ENCODE measurements at regions not wholly inside any gene's neighbourhood (a gene's known extent, or its start where the extent isn't known, plus 50 kb on each side); places are given as distances from the start of the nearest gene placed in this dataset.
"Not testable (repeated sequence)": the region's sequence is repeated elsewhere in the genome, so short reads cannot be mapped to it uniquely, and the experiment has no call there.

DNA sequence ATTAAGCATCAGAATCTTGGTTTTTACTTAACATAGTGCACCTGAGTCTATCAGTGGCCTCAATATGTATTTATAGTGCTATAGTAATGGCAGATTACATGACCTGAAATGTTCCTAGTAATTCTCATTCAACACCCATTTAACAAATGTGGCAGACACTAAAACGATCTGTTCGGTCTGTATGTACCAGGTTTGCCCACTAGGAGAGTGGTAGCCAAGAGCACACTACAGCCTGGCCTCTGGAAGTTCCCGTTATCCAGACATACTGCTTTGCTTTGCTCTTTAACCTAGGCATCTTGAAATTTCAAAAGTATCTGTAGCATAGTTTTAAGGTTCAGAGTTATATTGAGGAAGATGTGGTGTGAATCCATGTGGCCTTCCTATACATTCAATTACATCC is 395.7 kb upstream of the NRG3 start:
- no peak for DNase-seq

DNA sequence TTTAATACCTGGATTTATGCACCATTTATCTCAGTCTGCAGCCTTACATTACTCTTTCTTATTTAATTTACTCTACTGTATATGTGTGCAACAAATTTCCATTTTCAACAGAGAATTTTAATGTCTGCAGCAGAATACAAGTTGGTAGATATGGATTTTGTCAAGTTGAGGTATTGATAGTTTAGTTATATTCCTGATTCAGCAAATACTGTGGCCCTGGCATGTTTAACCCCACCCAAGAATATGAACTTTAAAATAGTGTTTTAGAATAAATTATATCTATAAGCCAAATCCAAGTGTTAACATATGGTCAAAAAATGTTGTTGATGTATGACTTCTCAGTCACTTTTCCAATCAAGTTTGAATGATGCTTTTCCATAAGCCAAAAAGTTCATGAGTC is 378.4 kb upstream of the NRG3 start:
- DNase-seq = no peak

- no peak for DNase-seq
Measured at GRCh38 chr10:81498011-81498551, 376.9 kb upstream of the NRG3 start.

DNA sequence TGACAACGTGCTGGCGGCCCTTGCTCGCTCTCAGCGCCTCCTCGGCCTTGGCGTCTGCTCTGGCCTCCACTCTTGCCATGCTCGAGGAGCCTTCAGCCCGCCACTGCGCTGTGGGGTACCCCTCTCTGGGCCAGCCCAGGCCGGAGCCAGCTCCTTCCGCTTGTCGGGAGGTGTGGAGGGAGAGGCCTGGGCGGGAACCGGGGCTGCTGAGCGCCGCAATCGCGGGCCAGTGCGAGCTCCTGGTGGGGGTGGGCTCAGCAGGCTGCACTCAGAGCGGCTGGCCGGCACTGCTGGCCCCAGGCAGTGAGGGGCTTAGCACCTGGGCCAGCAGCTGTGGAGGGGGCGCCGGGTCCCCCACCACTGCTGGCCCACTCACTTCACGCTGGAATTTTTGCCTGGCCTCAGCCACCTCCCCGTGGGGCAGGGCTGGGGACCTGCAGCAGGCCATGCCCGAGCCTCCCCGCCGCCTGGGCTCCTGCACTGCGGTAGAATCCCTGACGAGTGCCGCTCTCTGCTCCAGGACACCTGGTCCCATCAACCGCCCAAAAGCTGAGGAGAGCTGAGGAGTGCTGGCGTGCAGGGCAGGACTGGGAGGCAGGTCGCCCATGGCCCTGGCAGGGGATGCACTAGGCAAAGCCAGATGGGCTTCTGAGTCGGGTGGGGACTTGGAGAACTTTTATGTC is 372.2 kb upstream of the NRG3 start:
- DNase-seq = no peak

DNA sequence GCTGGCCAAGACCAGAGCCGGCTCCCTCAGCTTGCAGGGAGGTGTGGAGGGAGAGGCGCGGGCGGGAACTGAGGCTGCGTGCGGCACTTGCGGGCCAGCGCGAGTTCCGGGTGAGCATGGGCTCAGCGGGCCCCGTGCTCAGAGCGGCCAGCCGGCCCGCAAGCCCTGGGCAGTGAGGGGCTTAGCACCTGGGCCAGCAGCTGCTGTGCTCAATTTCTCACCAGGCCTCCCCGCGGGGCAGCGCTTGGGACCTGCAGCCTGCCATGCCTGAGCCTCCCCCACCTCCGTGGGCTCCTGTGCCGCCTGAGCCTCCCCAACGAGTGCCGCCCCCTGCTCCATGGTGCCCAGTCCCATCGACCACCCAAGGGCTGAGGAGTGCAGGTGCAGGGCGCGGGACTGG is 369.2 kb upstream of the NRG3 start:
- not testable (repeated sequence) for DNase-seq

DNA sequence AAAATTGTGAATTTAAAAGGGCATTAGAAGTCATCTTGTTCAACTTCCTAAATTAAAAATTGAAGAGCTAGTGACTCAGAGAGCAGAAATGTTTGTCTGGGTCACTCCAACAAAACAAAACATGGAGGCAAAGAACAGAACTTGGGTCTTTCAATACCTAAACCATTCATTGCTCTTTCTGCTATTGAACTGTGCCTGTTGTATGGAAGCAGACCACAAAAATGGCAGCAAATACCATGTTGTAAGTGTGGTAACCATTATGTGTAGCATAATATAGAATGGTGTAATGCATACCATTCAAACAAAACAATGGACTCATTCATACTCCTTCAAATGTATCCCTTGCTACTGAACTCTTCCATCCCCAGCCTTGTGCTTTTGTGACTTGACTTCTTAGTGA is 360.2 kb upstream of the NRG3 start:
- no peak for DNase-seq

- DNase-seq = no peak
Measured at GRCh38 chr10:81520688-81521087, 354.3 kb upstream of the NRG3 start.

DNA sequence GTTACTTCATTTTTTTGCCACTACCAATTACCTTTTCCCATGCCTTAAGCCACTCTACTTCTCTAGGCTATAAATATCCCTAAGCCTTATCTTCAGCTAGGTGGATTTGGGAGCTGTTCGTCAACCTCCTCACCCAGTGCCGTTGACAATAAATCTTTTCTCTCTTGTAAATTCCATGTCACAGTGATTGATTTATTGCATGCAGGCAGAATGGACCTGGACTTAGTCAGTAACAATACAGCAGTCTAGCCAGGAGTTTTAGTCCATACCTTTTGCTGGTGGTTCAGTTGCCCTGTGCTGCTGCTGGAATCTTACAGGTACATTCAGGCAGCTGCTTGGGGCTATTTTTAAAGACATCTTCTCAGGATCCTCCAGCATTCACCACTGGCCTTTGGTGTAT is 350.5 kb upstream of the NRG3 start:
- no peak for DNase-seq

GRCh38 chr10:81532403-81532802 is 342.6 kb upstream of the NRG3 start:
- DNase-seq = no peak

- DNase-seq = no peak
Measured at GRCh38 chr10:81534991-81535390, 340.0 kb upstream of the NRG3 start.

GRCh38 chr10:81541517-81541916 is 333.5 kb upstream of the NRG3 start:
- DNase-seq = no peak

DNA sequence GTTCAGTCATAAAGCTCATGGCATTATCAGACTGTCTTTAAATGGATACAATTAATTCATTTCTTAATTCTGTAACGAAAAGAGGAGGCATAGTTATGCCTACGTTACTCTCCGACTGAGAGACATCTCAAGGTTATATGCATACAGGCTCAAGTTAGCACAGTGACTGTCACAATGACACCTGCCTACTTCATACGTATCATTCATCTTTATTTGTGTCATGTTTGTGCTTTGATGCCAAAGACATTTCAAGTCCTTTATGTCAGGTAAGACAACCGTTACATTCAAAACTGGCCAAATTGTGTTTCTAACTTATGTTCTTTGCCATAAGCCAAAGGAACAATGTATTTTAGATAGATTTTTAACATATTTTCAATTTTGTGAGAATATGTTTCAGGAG is 328.8 kb upstream of the NRG3 start:
- DNase-seq = no peak

DNA sequence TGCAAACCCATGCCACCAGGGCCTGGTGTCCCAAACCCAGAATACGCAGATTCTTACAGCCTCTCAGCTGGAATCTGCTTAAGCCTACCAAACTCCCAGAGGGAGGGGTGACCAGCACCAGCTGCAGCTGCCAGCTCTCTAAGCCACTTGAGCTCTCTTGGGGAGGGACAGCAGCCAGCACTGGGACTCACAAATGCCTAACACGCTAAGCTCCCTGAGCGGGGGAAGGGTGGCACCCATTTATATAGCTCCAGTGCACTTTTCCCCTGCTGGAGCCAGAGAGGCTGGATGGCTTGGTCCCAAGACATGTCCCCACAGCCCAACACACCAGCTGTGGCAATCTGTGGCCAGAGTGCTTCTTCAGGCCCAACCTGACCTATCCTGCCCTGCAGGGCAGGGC is 326.8 kb upstream of the NRG3 start:
- no peak for DNase-seq

GRCh38 chr10:81564143-81564542 is 310.9 kb upstream of the NRG3 start:
- no peak for DNase-seq

DNA sequence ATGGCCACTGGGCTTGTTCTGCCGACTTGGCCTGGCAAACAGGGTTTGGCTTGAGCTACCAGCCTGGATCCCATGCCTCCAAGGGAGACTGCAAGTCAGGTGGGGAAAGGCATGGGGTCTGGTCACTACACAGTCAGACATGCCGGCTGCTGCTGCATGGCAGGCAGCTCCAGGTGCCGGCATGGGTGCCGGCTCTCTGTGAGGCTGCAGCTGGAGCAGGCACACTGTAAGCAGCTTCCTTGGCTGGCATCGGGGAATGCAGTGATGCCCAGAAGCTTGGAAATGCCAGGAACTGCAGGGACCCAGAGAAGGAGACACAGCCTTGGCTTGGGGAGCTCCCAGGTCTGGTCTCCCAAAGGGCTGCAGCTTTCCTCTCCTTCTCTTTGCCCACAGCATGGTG is 305.5 kb upstream of the NRG3 start:
- no peak for DNase-seq

DNA sequence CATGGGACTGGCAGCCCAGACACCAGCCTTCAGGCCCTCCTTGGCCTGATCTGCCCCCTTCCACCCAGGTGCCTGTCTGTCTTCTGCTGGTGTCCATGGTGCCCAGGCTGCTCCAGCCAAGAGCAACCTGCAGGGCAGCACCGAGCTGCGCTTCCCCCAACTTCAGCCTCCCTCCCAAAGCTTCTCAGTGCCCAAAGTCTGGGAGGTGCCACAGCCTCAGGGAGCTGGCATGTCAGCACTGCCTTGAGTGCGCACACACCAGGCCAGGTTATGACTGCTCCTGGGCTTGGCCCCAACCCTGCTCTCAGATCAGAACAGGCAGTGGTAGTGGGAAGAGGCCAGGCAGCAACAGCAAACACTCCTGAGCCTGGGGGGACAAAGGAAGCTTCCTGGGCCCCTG is 304.6 kb upstream of the NRG3 start:
- no peak for DNase-seq

DNA sequence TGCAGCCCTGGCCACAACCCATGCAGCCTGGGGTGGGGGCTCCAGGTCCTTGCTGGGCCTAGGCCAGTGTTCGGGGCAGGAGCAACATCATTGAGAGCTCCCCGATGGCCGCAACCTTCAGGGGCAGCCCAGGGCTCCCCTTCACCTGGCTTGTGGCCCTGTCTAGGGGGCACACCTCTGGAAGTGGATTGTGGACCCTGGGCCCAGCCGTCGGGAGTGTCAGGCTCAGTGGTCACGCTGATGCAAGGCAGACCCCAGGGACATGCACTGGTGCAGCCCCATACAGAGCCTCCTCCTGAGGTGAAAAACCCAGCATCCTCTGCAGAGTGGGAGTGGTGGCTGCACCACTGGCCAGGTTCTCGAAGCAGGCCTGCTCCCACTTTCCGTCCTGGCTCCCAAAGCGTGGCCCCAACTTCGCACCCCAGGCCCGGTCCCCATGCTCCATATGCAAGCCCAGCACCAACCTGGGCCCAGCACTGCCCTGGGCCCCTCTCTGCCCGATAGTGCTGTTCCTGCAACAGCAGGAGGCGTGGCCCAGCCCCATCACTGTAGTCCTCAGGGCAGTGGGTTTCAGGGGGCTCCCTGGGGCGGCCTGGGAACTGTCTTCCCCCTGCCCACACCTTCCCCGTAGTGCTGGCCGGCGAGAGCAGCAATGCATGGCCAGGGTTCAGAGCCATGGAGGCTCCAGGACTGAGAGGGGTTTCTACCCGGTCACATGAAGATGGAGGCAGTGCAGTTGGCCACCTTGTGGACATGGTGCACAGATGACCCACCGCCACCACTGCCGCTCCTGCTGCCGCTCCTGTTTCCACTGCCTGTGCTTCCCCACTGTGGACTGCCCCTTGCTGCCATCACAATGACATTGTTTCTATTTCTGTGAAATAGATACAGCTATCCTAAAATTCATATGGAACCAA is 303.9 kb upstream of the NRG3 start:
- DNase-seq = no peak

DNA sequence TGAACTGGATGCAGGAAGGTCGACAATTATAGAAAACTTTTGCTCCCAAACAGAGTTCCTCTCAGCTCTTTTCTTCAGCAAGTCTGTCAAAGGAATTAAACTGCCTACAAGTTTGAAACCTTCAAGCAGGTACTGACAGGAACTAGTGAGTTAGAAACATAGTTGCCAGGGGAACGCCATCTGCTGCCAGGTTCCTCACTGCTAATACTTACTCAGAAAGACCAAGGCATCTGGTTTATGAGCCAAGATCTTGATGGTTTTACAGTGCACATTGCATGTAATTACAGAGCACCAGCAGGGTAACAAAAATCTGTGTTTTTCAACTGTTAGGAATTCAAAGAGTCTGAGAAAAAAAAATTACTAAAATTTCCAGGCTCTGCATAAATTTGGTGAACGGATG is 300.0 kb upstream of the NRG3 start:
- no peak for DNase-seq

GRCh38 chr10:81576336-81576735 is 298.7 kb upstream of the NRG3 start:
- DNase-seq = no peak

- DNase-seq = no peak
Measured at GRCh38 chr10:81594991-81595390, 280.0 kb upstream of the NRG3 start.

DNA sequence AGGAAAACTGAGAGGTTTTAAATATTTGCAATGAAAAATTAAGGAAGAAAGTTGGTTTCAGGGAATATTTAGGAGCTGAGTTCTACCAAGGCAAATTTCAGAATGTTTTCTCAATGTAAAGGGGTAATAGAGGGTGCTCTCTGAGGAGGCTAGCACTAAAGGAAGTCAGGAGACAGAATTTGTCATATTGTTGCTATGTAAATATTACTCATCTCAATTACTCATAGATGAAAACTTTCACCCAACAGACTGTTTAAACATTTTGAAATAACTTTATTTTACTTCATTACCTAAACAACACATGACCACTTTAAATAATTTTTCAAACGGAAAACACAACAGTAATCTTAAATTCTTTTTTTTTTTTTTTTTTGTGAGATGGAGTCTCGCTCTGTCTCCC is 274.8 kb upstream of the NRG3 start:
- DNase-seq = no peak

DNA sequence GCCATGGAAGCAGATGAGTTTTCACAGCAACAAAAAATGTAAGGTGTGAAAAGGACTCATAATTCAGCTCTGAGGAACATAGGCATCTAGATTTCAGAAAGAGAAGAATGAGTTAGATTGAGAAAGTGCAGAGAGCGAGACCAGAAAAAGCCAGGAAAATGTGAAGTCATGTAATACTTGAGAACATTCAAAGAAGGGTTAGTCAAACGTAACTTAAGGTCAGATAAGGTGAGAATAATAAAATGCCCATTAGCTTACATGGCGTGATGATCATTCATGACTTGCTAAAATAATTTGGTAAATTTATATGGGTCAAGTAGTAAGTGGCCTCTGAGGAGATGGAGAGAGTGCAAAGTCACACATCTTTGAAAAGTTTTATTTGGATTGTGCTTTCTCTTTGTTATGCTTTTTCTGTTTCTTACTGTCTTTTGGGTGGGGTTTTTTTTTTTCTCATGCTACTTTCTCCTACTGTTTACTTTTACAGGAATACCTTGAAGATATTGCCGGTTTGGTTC is 271.8 kb upstream of the NRG3 start:
- no peak for DNase-seq

GRCh38 chr10:81644485-81644884 is 230.5 kb upstream of the NRG3 start:
- DNase-seq = not testable (repeated sequence)

DNA sequence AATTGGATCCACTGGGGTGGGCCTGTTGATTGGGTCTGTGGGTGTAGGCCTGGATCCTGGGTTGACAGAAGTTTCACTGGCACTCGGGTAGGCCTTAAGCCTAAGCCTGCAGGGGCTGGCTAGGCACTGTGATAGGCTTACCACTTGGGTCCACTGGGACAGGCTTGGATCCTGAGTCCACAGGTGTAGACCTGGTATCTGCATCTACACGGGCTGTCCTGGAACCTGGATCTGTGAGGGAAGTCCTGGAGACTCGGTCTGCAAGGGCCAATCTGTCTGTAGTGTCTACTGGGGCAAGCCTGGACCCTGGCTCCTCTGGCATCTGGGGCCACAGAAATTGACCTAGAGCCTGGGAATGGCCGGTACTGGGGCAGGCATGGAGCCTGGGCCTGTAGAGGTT is 219.0 kb upstream of the NRG3 start:
- DNase-seq = no peak

All from RPMI8226 (cell line).